Fibroblast of the aortic adventitia (primary cell): ENCODE measurements at regions not wholly inside any gene's neighbourhood (a gene's known extent, or its start where the extent isn't known, plus 50 kb on each side); places are given as distances from the start of the nearest gene placed in this dataset.

Source experiments
- DNase-seq: peaks from one replicate; pipeline ENCODE4 v3.0.0-alpha.2; 2010; ENCODE audit warnings: low read depth
- H3K4me3 ChIP-seq: 2 replicates; pipeline ENCODE4 v1.5.1; 2011; ENCODE audit warnings: low read depth, mild to moderate bottlenecking, control low read depth, low read length, moderate library complexity
- CTCF ChIP-seq: IDR thresholded peaks from 2 replicates; pipeline ENCODE4 v1.5.1; 2011; ENCODE audit warnings: mild to moderate bottlenecking, low read length, control low read depth, inconsistent platforms; ENCODE audit not compliant: insufficient read depth

GRCh38 chr18:22467760-22468553, 50.2 kb upstream of the CTAGE1 start:
- TF ChIP-seq CTCF = no peak
- peak; percentile 100 for DNase-seq
- H3K4me3 ChIP-seq = no peak overlapping the region

- TF ChIP-seq CTCF = no peak
- H3K4me3 ChIP-seq = no peak overlapping the region
- DNase-seq = no peak
Observed at GRCh38 chr18:22468554-22468891, 50.8 kb upstream of the CTAGE1 start.

- no peak for TF ChIP-seq CTCF
- DNase-seq = no peak
- no peak overlapping the region for H3K4me3 ChIP-seq
Observed at GRCh38 chr18:22469061-22469734, 51.5 kb upstream of the CTAGE1 start.

GRCh38 chr18:22469926-22470247, 52.2 kb upstream of the CTAGE1 start:
- DNase-seq = no peak
- no peak overlapping the region for H3K4me3 ChIP-seq
- TF ChIP-seq CTCF = no peak

GRCh38 chr18:22470248-22471235, 52.8 kb upstream of the CTAGE1 start:
- no peak overlapping the region for H3K4me3 ChIP-seq
- DNase-seq = peak; percentile 95
- no peak for TF ChIP-seq CTCF

- no peak for TF ChIP-seq CTCF
- H3K4me3 ChIP-seq = no peak overlapping the region
- DNase-seq = peak; percentile 98
Observed at GRCh38 chr18:22471546-22472131, 53.9 kb upstream of the CTAGE1 start.
